ENCODE measurements at regions not wholly inside any gene's neighbourhood (a gene's known extent, or its start where the extent isn't known, plus 50 kb on each side); places are given as distances from the start of the nearest gene placed in this dataset.
A peak's percentile ranks its signal among the peaks of the same experiment; 100 is the strongest.
"Not testable (repeated sequence)": the region's sequence is repeated elsewhere in the genome, so short reads cannot be mapped to it uniquely, and the experiment has no call there.

DNA sequence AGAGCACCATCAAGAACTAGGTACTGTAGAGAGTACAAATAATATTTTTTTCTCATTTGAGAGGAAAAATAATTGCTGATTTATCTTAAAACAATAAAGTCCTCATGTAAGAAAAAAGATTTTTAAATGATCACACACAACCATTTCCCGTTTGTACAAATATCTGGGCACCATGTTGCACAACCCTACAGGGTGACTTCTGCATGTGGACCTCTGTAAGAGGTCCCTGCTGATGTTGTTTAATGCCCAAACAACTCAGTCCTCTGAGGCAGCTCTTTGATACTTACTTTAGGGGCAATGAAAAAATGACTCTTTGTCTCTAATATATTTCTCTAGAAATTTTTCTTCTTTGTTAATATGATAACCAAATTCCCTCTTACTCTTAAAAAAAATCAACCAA lies 168.1 kb upstream of the SATB1 start:
- DNase-seq = no peak

DNA sequence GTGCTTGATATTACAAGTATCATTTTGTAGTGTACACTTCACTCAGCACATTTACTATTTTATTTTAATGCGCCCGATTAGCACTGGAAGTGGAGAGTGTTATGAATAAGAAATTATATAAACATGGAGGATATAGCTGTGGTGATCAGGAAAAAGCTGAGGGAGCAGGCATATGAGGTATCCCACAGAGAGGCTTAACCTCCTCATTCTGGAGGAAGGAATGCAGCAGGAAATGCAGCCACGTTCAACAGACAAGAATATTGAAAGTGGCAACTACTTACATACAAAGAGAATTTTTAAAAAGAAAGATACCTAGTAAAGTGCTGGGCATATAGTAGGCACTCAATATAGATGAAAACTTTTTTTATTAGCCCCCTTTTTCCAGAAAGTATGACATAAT lies 166.0 kb upstream of the SATB1 start:
- no peak for DNase-seq

GRCh38 chr3:18586076-18586475 lies 160.9 kb upstream of the SATB1 start:
- no peak for DNase-seq

DNA sequence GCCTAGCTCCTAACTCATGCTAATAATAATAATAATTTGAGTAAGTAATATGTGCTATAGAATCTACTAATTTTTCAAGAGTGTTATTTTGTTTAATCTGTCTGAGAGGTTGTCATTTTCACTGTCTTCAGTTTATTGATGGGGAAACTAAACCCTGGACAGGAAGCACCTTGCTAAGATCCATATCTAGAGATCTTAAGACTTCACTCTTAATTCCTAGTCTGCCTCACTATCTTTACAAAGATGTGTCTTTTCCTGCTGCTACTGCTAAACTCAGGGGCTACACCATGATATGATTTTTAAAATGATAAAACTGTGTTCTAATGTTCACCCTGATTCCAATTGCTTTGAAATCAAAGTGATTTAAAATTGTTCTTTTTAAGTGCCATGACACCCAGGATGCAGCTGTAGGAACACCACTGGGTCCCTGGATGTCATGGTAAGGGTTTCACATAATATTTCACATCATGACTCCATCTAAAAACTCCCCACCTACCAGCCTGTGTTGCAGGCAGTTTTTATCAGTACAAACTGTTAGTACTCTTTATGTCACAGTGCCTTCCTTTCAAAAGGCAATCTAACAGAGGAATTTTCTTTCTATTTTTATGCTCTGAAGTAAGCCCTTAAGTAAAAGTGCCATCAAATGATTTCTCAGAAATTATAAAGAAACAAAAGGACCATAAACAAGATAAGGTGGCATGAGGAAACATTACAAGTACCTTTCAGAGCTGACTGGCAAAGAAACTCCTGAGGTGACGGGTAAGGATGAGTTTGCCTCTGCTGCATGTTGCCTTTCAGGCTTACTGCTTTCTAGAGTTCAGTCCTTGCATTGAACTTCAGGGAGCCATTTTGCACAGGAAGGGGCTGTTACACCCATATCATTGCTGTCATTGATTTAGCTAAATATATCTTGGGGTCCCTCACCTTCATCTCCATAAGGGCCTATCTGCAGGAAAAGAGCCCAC lies 160.1 kb upstream of the SATB1 start:
- no peak for DNase-seq

GRCh38 chr3:18580268-18580667 lies 155.1 kb upstream of the SATB1 start:
- peak; percentile 15 for DNase-seq

DNA sequence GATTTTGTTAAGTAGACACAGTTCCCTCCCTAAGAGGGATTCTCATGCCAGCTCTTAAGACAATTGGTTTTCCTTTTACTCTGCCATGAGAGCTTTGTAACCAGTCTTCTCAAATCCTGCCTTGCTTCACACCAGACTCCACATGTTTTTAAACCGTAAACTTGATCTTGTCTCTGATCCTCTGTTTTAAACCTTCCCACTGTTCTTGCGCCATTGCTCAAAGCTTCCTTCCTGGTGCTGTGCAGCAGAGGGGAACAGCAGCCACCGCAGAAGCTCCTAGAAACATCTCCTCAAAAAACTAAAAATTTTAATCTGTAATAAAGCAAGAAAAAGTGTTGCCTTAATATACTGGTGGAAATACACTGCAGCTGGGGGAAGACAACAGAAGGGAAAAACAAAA lies 154.5 kb upstream of the SATB1 start:
- DNase-seq = no peak

GRCh38 chr3:18575573-18575972 lies 150.4 kb upstream of the SATB1 start:
- no peak for DNase-seq

DNA sequence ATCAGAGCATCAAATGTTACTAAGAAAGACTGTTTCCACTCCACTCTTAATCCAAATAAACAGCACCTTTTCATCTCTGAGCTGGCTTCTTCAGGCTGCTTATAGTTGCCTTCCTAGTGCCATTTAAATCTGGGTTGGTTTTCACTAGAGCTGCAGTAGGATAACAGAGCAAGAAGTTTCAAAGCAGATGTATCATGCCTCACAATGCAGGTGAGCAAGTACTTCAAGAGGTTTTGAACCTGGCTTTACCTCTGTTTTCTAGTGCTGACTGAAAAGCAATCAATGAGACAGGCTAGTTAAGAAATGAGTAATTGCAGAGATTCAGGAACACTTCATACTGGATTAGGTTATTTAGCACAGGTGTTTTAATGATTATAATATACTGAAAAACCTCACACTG lies 147.7 kb upstream of the SATB1 start:
- DNase-seq = no peak

- no peak for DNase-seq
These were observed 142.2 kb upstream of the SATB1 start for GRCh38 chr3:18567293-18567692.

- no peak for DNase-seq
These were observed 137.4 kb upstream of the SATB1 start for GRCh38 chr3:18562364-18563154.

GRCh38 chr3:18559331-18559842 lies 134.2 kb upstream of the SATB1 start:
- DNase-seq = peak; percentile 50

DNA sequence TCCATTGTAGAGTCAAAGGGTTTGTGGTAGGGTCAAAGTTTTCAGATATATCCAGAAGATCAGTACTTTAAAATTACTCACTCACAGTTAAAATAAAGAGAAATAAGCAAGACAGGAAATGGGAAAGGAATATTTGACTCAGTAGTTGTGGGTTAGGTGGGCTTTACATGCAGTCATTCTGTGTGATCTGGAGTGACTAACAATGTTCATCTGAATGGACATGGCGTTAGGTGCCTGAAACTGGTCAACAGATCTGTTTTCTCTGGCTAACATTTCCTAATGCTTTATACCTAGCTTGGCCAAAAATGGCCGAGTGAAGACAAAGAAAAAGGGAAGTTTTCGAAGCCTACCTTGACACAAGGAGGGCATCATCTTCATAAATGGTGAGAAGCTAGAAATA lies 133.4 kb upstream of the SATB1 start:
- DNase-seq = no peak

DNA sequence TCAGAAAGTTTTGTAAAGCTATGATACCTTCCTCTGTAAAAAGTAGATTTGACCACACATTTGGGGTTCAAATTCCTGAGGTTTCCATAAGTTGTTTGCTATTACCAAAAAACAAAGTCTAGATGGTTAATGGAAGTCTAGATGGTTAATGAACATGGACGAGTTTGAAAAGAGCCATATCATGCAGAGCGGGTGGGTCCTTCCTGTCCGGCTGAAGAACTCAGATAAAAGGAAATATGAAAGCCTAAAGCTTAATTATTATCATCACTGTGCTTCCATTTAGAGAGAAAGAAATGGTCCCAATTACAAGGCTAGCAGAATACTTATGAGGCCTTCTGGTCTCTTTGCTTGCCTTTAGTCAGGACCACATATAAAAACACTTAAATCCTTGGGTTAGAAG lies 132.1 kb upstream of the SATB1 start:
- no peak for DNase-seq

DNA sequence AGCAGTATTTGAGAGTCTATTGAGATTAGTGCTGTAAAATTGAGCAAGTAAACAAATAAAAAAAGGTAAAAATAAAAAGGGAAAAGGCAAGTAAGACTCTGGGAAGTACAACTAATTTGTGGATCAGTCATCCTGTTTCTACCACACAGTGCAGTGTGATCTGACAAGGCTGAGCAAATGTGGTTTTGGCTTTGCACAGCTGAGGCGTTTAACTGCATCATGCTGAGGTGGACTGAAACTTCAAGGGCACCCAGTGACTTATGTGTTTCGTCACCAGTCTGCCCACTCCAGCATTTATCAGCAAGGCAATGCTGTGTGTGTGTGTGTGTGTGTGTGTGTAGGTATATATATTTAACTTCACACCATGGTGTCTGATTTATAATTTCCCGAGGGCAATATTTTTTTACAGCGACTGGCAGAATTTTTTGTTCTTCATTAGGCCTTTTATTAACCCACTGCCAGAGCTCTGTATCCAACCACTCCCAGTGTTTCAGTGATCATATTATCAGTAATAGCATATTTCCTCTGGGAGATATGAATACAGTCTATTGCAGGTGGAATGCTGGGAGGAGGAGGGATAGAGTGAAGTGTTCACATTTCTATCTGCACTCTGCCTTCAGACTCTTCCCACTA lies 131.5 kb upstream of the SATB1 start:
- peak; percentile 13 for DNase-seq

- DNase-seq = no peak
These were observed 130.9 kb upstream of the SATB1 start for GRCh38 chr3:18556001-18556408.

DNA sequence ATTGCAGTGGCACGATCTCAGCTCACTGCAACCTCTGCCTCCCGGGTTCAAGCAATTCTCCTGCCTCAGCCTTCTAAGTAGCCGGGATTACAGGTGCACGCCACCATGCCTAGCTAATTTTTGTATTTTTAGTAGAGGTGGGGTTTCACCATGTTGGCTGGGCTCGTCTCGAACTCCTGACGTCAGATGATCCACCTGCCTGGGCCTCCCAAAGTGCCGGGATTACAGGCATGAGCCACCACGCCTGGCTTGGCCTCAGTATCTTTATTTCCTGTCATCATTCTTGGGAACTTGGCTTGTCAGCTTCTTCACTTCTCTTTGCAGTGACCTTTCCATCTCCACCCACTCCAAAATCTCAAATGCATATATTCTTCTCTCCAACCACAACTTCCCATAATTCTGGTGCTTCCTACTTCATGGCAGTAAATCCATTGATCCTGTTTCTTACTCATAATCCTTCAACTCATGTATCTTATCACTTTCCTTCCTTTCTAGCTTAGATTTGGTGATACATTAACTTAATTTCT lies 127.5 kb upstream of the SATB1 start:
- DNase-seq = not testable (repeated sequence)

DNA sequence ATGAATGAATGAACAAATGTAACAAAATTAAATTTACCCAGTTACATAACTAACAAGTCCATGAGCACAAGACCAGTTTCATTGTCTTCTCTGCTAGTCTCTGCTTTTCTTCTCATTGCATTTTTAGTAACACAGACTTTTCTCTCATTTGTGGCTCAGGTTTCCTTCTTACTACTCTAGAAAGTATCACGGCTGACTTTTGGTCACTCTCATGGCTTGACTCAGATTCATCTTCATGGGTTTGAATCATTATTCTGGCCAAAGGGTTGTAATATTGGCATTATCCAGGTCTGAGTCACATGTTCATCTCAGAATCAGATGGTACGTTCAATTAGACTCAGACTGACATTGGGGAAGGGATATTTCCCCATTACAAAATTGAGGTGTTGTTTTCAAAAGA lies 121.5 kb upstream of the SATB1 start:
- DNase-seq = no peak

GRCh38 chr3:18544146-18544545 lies 119.0 kb upstream of the SATB1 start:
- DNase-seq = no peak

GRCh38 chr3:18538463-18539230 lies 113.5 kb upstream of the SATB1 start:
- DNase-seq = no peak

GRCh38 chr3:18533039-18533438 lies 107.9 kb upstream of the SATB1 start:
- DNase-seq = no peak

- DNase-seq = no peak
These were observed 106.5 kb upstream of the SATB1 start for GRCh38 chr3:18531662-18532061.

- no peak for DNase-seq
These were observed 104.5 kb upstream of the SATB1 start for GRCh38 chr3:18529631-18530030.

Measured in CD4-positive, alpha-beta T cell treated with Interleukin-17A for 4 hours (primary cell).